ENCODE measurements at regions not wholly inside any gene's neighbourhood (a gene's known extent, or its start where the extent isn't known, plus 50 kb on each side); places are given as distances from the start of the nearest gene placed in this dataset.

- H3K36me3 ChIP-seq = no peaks in the 10 kb centered on the region
Observed at GRCh38 chr18:46369323-46369722, 265.1 kb downstream of the HAUS1 start.

GRCh38 chr18:46370898-46371297 lies 266.7 kb downstream of the HAUS1 start:
- H3K27me3 ChIP-seq = no peaks in the 10 kb centered on the region
- DNase-seq (no peak), ATAC-seq (no peak)
- no peaks in the 10 kb centered on the region for H3K36me3 ChIP-seq
- intact Hi-C loops (cut with DNase I; ENCODE audit: low total_unique reads) (no loop called here), in situ Hi-C loops (cut with MboI; ENCODE audit: low sequenced_read_pairs in 4 of 4) (no loop called here)
- no peaks in the 10 kb centered on the region for H3K4me1 ChIP-seq
- TF ChIP-seq POLR2A (IDR thresholded peaks at IDR 0.05) (no peak), CTCF (IDR thresholded peaks at IDR 0.05 in 4 of 5, conservative IDR thresholded peaks at IDR 0.05 in 1 of 5) (no peak)
- H3K27ac ChIP-seq = no peak overlapping the region
- no peak overlapping the region for H3K4me3 ChIP-seq
- no peaks in the 10 kb centered on the region for H3K9me3 ChIP-seq

More at GRCh38 chr18:46369323-46369722, 265.1 kb downstream of the HAUS1 start:
- DNase-seq (no peak), ATAC-seq (no peak)
- TF ChIP-seq CTCF (IDR thresholded peaks at IDR 0.05 in 4 of 5, conservative IDR thresholded peaks at IDR 0.05 in 1 of 5) (no peak), POLR2A (IDR thresholded peaks at IDR 0.05) (no peak)
- in situ Hi-C loops (cut with MboI; ENCODE audit: low sequenced_read_pairs in 4 of 4) (no loop called here), intact Hi-C loops (cut with DNase I; ENCODE audit: low total_unique reads) (no loop called here)
- Histone ChIP-seq H3K4me3 (no peak overlapping the region), H3K27me3 (no peaks in the 10 kb centered on the region), H3K9me3 (no peaks in the 10 kb centered on the region), H3K27ac (no peak overlapping the region), H3K4me1 (no peaks in the 10 kb centered on the region)

- Histone ChIP-seq H3K4me1 (no peaks in the 10 kb centered on the region), H3K4me3 (no peak overlapping the region), H3K9me3 (no peaks in the 10 kb centered on the region), H3K27me3 (no peaks in the 10 kb centered on the region), H3K27ac (no peak overlapping the region), H3K36me3 (no peaks in the 10 kb centered on the region)
- no peak for ATAC-seq
- no peak for DNase-seq
- TF ChIP-seq POLR2A (IDR thresholded peaks at IDR 0.05) (no peak), CTCF (IDR thresholded peaks at IDR 0.05 in 4 of 5, conservative IDR thresholded peaks at IDR 0.05 in 1 of 5) (no peak)
- in situ Hi-C loops (cut with MboI; ENCODE audit: low sequenced_read_pairs in 4 of 4) = no loop called here
- intact Hi-C loops (cut with DNase I; ENCODE audit: low total_unique reads) = no loop called here
Observed at GRCh38 chr18:46372670-46373069, 268.5 kb downstream of the HAUS1 start.

- H3K27me3 ChIP-seq = no peaks in the 10 kb centered on the region
- in situ Hi-C loops (cut with MboI; ENCODE audit: low sequenced_read_pairs in 4 of 4) = no loop called here
- H3K4me1 ChIP-seq = no peaks in the 10 kb centered on the region
- no peak overlapping the region for H3K27ac ChIP-seq
- intact Hi-C loops (cut with DNase I; ENCODE audit: low total_unique reads) = no loop called here
- no peak for ATAC-seq
- no peaks in the 10 kb centered on the region for H3K9me3 ChIP-seq
- DNase-seq = no peak
- no peaks in the 10 kb centered on the region for H3K36me3 ChIP-seq
- H3K4me3 ChIP-seq = no peak overlapping the region
- TF ChIP-seq POLR2A (IDR thresholded peaks at IDR 0.05) (no peak), CTCF (IDR thresholded peaks at IDR 0.05 in 4 of 5, conservative IDR thresholded peaks at IDR 0.05 in 1 of 5) (no peak)
Observed at GRCh38 chr18:46373131-46373530, 268.9 kb downstream of the HAUS1 start.

GRCh38 chr18:46373791-46374190 lies 269.6 kb downstream of the HAUS1 start:
- ATAC-seq = no peak
- TF ChIP-seq CTCF (IDR thresholded peaks at IDR 0.05 in 4 of 5, conservative IDR thresholded peaks at IDR 0.05 in 1 of 5) (no peak), POLR2A (IDR thresholded peaks at IDR 0.05) (no peak)
- intact Hi-C loops (cut with DNase I; ENCODE audit: low total_unique reads) = no loop called here
- Histone ChIP-seq H3K27ac (no peak overlapping the region), H3K4me3 (no peak overlapping the region), H3K27me3 (no peaks in the 10 kb centered on the region), H3K9me3 (no peaks in the 10 kb centered on the region), H3K36me3 (no peaks in the 10 kb centered on the region), H3K4me1 (no peaks in the 10 kb centered on the region)
- in situ Hi-C loops (cut with MboI; ENCODE audit: low sequenced_read_pairs in 4 of 4) = no loop called here
- DNase-seq = no peak
